Activated CD8-positive, alpha-beta T cell treated with anti-CD3 and anti-CD28 coated beads for 36 hours (primary cell): ENCODE measurements at regions not wholly inside any gene's neighbourhood (a gene's known extent, or its start where the extent isn't known, plus 50 kb on each side); places are given as distances from the start of the nearest gene placed in this dataset.

ENCODE experiments used
- ATAC-seq: fragments of 200-7000 bp; cut with Tn5 transposase; one replicate; pipeline ENCODE4 v1.10.0; 2021; ENCODE audit warnings: mild to moderate bottlenecking, moderate library complexity
- CTCF ChIA-PET: fragments of 350-600 bp; sonication (Branson Sonifier 250); formaldehyde crosslinking; loops from one replicate; lab custom pipeline; 2021; ENCODE audit warnings: antibody characterized with exemption; lab: Charles Lee
- POLR2A ChIA-PET: fragments of 350-600 bp; sonication (Branson Sonifier 250); formaldehyde crosslinking; loops from one replicate; lab custom pipeline; 2021; ENCODE audit warnings: antibody characterized with exemption; lab: Charles Lee
- DNase-seq: peaks from one replicate; pipeline ENCODE4 v3.0.0-alpha.2; 2020
- H3K27ac Mint-ChIP-seq: one replicate; pipeline ENCODE4 v1.8.0; 2021; ENCODE audit warnings: mild to moderate bottlenecking, mixed read lengths
- H3K27me3 Mint-ChIP-seq: one replicate; pipeline ENCODE4 v1.8.0; 2021; ENCODE audit warnings: mixed read lengths
- H3K36me3 Mint-ChIP-seq: one replicate; pipeline ENCODE4 v1.8.0; 2021; ENCODE audit warnings: low read depth, mixed read lengths
- H3K4me1 Mint-ChIP-seq: one replicate; pipeline ENCODE4 v1.8.0; 2021; ENCODE audit warnings: low read depth, mixed read lengths
- H3K4me3 Mint-ChIP-seq: one replicate; pipeline ENCODE4 v1.8.0; 2021; ENCODE audit warnings: mild to moderate bottlenecking, moderate library complexity, mixed read lengths
- H3K9me3 Mint-ChIP-seq: one replicate; pipeline ENCODE4 v1.8.0; 2021; ENCODE audit warnings: mixed read lengths
- intact Hi-C: fragments of 100-400 bp; cut with micrococcal nuclease; formaldehyde crosslinking; loops from one replicate; pipeline ENCODE4 v1.10.0; 2022
- TF ChIP-seq, protein P1 (sequence below): fragments of 200-600 bp; IDR thresholded peaks from one replicate; pipeline ENCODE4 v1.8.0; 2022; ENCODE audit warnings: antibody characterized with exemption, mild to moderate bottlenecking

DNA sequence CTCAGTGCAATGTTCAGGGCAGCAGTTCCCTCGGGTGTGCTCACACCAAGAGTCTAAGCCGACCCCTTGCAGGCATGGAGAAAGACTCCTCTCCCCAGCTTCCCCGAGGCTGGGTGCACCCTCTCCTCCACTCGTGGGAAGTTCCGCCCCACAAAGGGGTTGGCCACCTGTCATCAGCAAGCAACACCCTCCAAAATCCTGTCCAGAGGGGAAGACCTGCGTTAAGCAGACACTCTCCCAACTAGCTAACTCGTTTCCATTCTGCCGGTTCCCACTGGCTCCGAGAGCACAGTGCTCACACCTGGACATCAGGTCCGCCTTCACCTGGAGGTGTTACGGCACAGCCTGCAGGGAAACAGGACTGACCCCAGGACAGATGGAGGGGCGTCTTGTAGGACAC, 117.9 kb upstream of the IRX4 start:
- Mint-ChIP-seq H3K4me1 (no peaks in the 10 kb centered on the region), H3K27me3 (peaks cover 17% of the 10 kb centered on the region)

GRCh38 chr5:1999794-2000193, 117.1 kb upstream of the IRX4 start:
- POLR2A ChIA-PET: no interaction called here
- no peak for DNase-seq
- intact Hi-C loops: no loop called here
- Mint-ChIP-seq H3K9me3 (peaks cover 8% of the 10 kb centered on the region), H3K4me3 (no peak overlapping the region), H3K27ac (no peak overlapping the region), H3K27me3 (peaks cover 18% of the 10 kb centered on the region), H3K4me1 (no peaks in the 10 kb centered on the region), H3K36me3 (no peaks in the 10 kb centered on the region)
- TF ChIP-seq, protein P1, sequence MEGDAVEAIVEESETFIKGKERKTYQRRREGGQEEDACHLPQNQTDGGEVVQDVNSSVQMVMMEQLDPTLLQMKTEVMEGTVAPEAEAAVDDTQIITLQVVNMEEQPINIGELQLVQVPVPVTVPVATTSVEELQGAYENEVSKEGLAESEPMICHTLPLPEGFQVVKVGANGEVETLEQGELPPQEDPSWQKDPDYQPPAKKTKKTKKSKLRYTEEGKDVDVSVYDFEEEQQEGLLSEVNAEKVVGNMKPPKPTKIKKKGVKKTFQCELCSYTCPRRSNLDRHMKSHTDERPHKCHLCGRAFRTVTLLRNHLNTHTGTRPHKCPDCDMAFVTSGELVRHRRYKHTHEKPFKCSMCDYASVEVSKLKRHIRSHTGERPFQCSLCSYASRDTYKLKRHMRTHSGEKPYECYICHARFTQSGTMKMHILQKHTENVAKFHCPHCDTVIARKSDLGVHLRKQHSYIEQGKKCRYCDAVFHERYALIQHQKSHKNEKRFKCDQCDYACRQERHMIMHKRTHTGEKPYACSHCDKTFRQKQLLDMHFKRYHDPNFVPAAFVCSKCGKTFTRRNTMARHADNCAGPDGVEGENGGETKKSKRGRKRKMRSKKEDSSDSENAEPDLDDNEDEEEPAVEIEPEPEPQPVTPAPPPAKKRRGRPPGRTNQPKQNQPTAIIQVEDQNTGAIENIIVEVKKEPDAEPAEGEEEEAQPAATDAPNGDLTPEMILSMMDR: no peak
- ATAC-seq: no peak
- CTCF ChIA-PET: no interaction called here

More for the DNA sequence above, 117.9 kb upstream of the IRX4 start:
- POLR2A ChIA-PET: no interaction called here
- H3K9me3 Mint-ChIP-seq: peaks cover 8% of the 10 kb centered on the region
- H3K36me3 Mint-ChIP-seq: no peaks in the 10 kb centered on the region
- ATAC-seq: no peak
- CTCF ChIA-PET: no interaction called here
- TF ChIP-seq, protein P1: no peak
- intact Hi-C loops: no loop called here
- H3K4me3 Mint-ChIP-seq: no peak overlapping the region
- no peak for DNase-seq
- no peak overlapping the region for H3K27ac Mint-ChIP-seq

GRCh38 chr5:1998716-1999317, 116.1 kb upstream of the IRX4 start:
- ATAC-seq (no peak), DNase-seq (no peak)
- Mint-ChIP-seq H3K27me3 (peaks cover 25% of the 10 kb centered on the region), H3K9me3 (peaks cover 10% of the 10 kb centered on the region), H3K4me1 (no peaks in the 10 kb centered on the region), H3K27ac (no peak overlapping the region), H3K4me3 (no peak overlapping the region), H3K36me3 (no peaks in the 10 kb centered on the region)
- TF ChIP-seq, protein P1: no peak
- intact Hi-C loops: no loop called here
- POLR2A ChIA-PET: no interaction called here
- CTCF ChIA-PET: no interaction called here

DNA sequence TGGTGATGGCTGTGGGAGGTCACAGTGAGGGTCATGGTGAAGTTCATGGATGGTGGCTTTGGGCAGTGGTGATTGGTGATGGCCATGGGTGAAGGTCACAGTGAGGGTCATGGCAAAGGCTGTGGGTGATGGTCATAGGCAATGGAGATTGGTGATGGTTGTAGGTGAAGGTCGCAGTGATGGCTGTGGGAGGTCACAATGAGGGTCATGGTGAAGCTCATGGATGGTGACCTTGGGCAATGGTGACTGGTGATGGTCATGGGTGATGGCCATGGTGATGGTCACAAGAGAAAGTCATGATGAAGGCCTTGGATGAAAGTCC, 115.6 kb upstream of the IRX4 start:
- POLR2A ChIA-PET: no interaction called here
- peaks cover 24% of the 10 kb centered on the region for H3K27me3 Mint-ChIP-seq
- ATAC-seq (no peak), DNase-seq (no peak)
- peaks cover 13% of the 10 kb centered on the region for H3K9me3 Mint-ChIP-seq
- CTCF ChIA-PET: no interaction called here
- no peaks in the 10 kb centered on the region for H3K36me3 Mint-ChIP-seq
- intact Hi-C loops: no loop called here
- TF ChIP-seq, protein P1: no peak
- no peaks in the 10 kb centered on the region for H3K4me1 Mint-ChIP-seq
- no peak overlapping the region for H3K27ac Mint-ChIP-seq
- no peak overlapping the region for H3K4me3 Mint-ChIP-seq

- intact Hi-C loops: no loop called here
- H3K4me1 Mint-ChIP-seq: no peaks in the 10 kb centered on the region
- no peaks in the 10 kb centered on the region for H3K36me3 Mint-ChIP-seq
- ChIA-PET CTCF (interaction anchor here (0.6 to 1.3 kb wide), 2 partner anchors 9 to 1106 kb away, joined by 3 to 5 read pairs; no protein-coding TSS in a partner anchor), POLR2A (no interaction called here)
- TF ChIP-seq, protein P1: no peak
- ATAC-seq (no peak), DNase-seq (no peak)
- H3K9me3 Mint-ChIP-seq: peaks cover 13% of the 10 kb centered on the region
- H3K4me3 Mint-ChIP-seq: no peak overlapping the region
- no peak overlapping the region for H3K27ac Mint-ChIP-seq
- peaks cover 24% of the 10 kb centered on the region for H3K27me3 Mint-ChIP-seq
These were observed 115.1 kb upstream of the IRX4 start for GRCh38 chr5:1997640-1998347.
